C1 segment of cervical spinal cord (tissue), 14 donors: ENCODE measurements at regions not wholly inside any gene's neighbourhood (a gene's known extent, or its start where the extent isn't known, plus 50 kb on each side); places are given as distances from the start of the nearest gene placed in this dataset.

ENCODE experiments used
- DNase-seq, 14 donors: peaks; one replicate each; lab custom pipeline; 2025; lab: John Stamatoyannopoulos, UW

- no peak for DNase-seq
These were observed 92.6 kb upstream of the PDGFD start for GRCh38 chr11:104256525-104256924.

GRCh38 chr11:104254347-104254746, 90.4 kb upstream of the PDGFD start:
- DNase-seq = no peak

- DNase-seq = no peak
These were observed 82.6 kb upstream of the PDGFD start for GRCh38 chr11:104246590-104246989.

- no peak for DNase-seq
These were observed 75.0 kb upstream of the PDGFD start for GRCh38 chr11:104238916-104239315.

- no peak for DNase-seq
These were observed 61.1 kb upstream of the PDGFD start for GRCh38 chr11:104225047-104225446.

- DNase-seq = no peak
These were observed 58.5 kb upstream of the PDGFD start for GRCh38 chr11:104222464-104222863.

GRCh38 chr11:104221455-104221854, 57.5 kb upstream of the PDGFD start:
- no peak for DNase-seq

- DNase-seq = no peak
These were observed 55.1 kb upstream of the PDGFD start for GRCh38 chr11:104219096-104219495.

- DNase-seq = no peak
These were observed 50.6 kb upstream of the PDGFD start for GRCh38 chr11:104214517-104214916.
